HG03565 (cell line): ENCODE measurements at regions not wholly inside any gene's neighbourhood (a gene's known extent, or its start where the extent isn't known, plus 50 kb on each side); places are given as distances from the start of the nearest gene placed in this dataset.

Experiments used
- ATAC-seq: cut with Tn5 transposase; IDR thresholded peaks from one replicate; pipeline ENCODE4 v1.9.1; 2021; ENCODE audit warnings: mild to moderate bottlenecking, moderate library complexity; ENCODE audit not compliant: unreplicated experiment

- ATAC-seq: no peak
These were observed 165.1 kb upstream of the NABP1 start for GRCh38 chr2:191512874-191513273.

DNA sequence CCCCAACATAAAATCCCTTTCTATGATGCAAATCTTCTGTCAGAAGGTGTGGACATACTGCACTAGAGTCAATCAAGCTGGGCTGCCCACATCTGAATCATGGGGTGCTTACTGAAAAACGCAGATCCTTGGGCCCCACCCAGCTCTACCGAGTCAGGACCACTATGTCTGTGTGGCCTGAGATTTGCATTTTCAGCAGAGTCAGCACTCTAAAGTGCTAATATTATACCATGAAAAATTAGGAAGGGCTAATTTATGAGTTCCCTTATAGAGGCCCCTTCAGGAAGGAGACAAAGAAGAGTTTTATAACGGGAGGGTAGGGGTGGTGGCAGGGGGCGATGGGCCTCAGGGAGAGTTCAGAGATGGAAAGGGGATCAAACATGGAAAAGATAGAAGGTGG lies 163.3 kb upstream of the NABP1 start:
- no peak for ATAC-seq

DNA sequence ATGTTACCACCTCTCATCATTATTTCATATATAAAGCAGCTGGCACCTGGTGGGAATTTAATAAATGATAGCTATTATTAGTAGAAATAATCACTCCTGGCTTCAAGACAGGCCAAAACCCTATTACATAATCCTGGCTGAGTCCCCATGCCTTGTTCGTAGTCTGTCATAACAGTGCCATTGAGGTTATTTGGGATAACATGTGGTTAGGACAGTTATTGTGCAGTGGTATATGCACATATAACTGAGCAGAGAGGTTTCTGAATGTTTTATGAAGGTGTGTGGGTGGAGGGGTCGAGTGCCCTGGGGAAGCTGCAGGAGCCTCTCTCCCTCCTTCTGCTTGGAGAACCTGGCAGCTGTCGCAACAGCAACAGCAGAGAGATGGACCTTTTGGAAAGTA lies 162.4 kb upstream of the NABP1 start:
- no peak for ATAC-seq

DNA sequence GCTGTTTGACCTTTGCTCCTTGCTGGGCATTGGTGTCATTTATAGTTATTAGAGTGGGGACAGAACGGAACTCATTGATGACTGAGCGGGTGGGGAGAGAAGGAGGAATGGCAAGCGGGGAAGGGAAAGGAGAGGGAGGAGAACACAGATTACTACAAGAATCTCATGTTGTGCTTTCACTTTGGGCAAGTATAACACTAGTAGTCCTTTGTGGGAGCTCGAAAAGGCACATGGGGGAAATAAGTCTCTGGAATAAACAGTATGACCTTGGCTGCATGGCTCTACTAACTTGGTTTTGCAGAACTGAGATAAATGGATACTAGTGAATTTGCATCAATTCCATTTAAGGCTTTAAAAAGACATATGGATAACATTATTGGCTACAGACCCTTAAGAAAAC lies 161.7 kb upstream of the NABP1 start:
- ATAC-seq: no peak

DNA sequence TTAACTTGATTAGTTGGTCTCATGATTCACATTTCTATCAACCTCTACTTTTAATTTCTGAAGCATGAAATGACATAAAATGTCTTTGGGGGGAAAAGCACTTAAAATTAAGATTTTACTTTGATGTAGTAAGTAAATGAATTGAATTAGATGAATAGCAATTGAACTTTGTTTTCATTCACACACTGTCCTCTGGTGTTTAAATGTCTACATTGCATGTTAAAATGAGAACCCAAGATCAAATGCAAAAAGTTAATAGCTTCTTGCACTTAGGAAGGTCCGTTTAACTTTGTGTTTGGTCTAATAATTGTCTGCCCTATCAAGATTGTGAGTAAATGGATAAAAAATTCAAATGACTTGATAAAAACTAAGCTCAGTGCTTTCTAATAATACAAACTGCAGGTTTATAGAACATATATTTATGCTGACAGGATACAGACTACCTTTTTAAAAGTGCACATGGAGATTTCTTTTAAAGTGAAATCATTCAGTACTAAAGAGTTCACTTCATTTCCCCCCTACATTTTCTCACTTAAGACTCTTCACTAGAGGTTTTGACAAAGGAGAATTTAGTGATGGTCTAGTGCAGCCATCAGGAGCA lies 156.2 kb upstream of the NABP1 start:
- no peak for ATAC-seq

DNA sequence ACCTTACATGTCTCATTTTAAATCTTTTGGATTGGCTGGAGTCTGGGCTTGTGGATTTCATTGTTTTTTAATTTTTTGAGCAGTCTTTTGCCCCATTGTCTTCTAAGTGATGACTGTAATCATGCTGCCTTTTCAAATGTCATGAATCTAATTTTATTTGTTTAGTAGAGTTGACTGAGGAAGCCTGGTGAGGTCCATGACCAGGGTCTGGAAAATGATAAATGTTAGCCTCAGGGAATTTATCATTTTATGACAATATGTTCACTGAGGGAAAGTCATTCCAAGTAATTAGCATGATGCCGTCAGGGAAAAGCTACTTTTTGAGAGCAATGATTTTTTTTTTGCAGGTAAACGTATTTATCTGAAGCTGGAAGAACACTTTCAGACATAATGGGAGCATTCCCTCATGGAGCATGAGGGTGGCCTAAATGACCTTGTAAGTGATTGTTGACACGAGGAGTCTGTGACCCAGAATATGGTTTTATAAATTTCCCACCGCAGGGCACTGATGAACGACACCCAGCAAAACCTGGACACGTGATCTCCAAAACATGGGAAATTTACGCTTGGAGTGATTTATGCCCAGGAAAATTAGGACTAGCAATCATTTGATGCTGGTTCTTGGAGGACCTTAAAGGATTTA lies 155.3 kb upstream of the NABP1 start:
- no peak for ATAC-seq

GRCh38 chr2:191526091-191526490 lies 151.8 kb upstream of the NABP1 start:
- ATAC-seq: no peak

DNA sequence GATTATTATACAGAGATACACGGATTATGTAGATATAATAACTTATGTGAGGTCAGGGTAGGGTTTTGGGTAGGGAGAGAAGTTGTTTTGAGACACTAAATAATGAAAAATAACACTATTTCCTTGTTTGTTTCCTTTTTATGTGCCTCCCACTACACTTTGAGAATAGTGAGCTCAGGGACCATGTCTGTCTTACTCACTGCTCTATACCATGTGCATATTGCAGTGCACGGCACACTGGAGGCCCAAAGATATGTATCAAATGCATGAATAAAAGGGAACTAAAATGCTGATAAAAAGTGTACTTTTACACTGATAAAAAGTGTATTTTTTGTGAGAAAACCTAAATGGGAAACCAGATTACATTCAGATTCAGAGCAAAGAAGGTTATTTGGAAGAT lies 151.4 kb upstream of the NABP1 start:
- no peak for ATAC-seq

DNA sequence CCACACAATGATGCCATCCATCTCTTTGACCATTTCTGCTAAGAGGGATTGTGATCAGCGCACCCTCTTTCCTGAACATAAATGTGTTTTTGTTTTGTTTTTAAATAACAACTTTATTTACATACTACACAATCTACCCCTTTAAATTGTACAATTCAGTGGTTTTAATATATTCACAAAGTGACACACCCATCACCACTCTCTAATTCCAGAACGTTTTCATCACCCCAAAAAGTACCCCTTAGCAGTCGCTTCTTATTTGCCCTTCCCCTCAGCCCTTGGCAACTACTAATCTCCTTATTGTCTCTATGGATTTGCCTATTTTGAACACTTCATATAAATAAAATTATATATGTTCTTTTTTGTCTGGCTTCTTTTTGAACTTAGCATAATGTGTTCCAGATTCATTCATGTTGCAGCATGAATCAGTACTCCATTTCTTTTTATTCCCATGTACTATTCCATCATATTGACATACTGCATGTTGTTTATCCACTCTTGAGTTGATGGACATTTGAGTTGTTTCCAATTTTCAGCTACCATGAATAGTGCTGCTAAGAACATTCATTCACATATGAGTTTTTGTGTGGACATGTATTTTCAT lies 150.9 kb upstream of the NABP1 start:
- no peak for ATAC-seq

GRCh38 chr2:191530618-191531017 lies 147.3 kb upstream of the NABP1 start:
- no peak for ATAC-seq

DNA sequence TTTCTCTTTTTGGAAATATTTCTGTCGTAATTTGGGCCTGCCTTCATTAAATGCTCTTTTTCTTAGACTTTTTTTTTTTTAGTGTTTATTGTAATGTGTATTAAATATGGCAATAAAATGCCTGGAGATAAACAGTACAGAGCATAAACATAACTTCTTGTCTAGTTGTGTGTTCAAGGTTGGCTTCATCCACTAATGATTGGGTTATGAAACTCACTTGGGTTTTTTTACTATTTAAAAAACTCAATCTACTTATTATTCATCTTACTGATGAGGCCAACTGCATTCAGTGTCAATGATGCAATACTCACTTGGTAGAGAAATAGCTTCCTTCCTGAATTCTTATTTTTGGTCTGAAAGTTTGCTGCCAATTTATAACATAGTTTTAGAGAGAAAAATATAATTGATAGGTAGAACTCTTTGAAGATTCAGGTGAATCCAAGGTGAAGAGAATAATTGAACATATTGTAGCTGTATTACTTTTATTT lies 144.2 kb upstream of the NABP1 start:
- ATAC-seq: no peak

DNA sequence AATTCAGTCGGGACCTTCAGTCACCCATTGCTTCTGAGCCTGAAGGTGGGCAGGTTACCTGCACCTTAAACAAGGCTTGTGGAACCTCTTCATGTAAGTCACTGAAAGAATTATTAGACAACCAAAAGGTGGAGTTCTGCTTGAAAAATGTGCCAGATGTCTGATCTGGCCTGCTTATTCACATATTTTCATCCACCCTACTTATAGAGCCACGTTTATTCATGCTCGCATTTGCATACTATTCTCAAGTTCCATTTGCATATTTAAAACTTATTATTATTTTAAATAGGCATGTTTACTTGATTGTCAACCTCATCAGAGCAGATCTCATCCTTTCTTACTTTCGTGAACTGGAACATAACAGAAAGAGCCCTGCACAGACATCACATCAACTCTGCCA lies 140.0 kb upstream of the NABP1 start:
- ATAC-seq: no peak

- no peak for ATAC-seq
These were observed 139.5 kb upstream of the NABP1 start for GRCh38 chr2:191538334-191538903.

DNA sequence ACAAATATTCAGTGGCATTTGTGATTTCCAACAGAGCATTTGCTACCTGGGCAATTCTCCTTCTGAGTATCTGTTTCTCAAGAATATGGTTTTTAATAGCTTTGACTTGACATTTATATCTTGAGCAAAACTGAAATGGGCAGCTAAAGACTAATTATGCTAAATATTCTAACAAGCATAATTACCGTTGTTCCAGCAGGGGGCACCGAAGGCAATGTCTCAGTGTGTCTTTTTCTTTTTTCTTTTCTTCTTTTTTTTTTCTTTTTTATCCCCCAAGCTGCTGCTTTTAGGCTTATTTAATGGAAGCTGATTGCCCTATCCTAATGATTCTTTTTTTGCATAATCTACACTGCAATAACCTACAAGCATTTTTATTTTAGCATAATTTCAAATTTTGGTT lies 138.9 kb upstream of the NABP1 start:
- ATAC-seq: no peak

DNA sequence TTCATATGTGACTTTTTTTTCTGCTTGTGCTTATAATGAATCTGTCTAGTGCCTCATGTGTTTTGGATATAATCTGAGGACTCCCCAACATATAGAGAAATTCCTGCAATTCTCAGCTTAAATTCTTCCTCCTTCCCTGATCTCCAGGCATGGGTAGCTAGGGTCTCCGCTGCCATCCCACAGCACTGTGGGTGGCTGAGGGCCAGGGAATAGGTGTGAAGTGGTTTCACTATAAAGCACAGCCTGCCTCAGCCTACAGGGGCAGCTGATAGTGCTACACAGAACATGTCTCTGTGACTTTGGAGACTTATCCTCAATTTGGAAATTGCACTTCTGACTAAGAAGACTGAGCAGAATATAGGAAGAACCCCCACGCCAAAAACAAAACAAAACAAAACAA lies 137.3 kb upstream of the NABP1 start:
- ATAC-seq: no peak

DNA sequence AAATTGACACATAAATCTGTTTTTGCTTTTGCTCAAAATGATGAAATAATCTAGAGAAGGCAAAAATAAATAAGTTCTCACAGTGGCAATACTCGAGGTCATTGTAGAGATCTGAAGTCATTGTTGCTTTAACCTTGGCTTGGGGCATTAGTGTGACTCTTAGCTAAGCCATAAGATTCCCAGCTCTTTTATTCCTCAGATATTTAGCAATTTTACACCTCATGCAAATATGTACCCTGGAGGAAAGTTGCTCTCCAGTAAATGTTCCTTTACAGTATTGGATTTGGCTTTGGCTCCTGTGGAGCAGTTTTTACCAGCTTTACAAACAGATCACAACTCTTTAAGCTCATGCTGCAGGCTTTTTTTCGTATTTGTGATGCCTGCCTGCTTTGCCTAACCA lies 134.2 kb upstream of the NABP1 start:
- ATAC-seq: no peak

GRCh38 chr2:191544461-191545062 lies 133.4 kb upstream of the NABP1 start:
- ATAC-seq: no peak

DNA sequence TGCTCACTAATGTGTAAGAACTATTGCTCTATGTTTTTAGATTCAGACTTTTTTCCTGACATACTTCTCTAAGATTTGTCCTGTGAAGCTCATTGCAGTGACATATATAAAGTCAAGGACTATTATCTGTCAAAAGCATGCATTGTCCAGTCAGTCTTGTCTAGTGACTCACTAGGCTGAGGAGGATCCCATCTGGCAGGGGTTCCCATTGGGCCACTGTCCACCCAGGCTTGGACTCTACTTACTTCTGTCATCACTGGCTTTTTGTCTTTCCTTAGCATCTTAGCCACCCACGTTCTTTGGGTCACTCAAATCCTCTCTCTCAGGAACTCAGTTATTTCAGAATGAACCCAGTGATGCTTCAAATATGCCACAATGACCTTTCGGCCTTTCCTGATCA lies 132.6 kb upstream of the NABP1 start:
- ATAC-seq: no peak

DNA sequence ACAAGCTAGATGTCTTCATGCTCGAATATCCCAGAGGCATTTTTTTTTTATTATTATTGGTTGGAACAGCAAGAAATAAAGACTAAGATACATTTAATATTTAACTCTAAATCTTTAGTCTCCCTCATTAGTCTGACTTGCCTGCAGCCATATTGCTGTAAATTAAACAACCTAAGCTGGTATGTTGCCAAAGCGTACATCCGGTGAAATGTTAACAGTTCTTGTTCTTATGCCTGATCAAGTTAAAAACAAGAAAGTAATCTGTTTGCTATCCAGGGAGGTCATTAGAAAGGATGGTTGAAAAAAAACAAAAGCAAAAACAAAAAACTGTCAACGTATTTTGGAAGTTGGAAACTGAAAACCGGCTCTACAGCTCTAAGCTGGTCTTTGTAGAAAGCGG lies 125.9 kb upstream of the NABP1 start:
- ATAC-seq: no peak

- no peak for ATAC-seq
These were observed 123.7 kb upstream of the NABP1 start for GRCh38 chr2:191554240-191554639.

DNA sequence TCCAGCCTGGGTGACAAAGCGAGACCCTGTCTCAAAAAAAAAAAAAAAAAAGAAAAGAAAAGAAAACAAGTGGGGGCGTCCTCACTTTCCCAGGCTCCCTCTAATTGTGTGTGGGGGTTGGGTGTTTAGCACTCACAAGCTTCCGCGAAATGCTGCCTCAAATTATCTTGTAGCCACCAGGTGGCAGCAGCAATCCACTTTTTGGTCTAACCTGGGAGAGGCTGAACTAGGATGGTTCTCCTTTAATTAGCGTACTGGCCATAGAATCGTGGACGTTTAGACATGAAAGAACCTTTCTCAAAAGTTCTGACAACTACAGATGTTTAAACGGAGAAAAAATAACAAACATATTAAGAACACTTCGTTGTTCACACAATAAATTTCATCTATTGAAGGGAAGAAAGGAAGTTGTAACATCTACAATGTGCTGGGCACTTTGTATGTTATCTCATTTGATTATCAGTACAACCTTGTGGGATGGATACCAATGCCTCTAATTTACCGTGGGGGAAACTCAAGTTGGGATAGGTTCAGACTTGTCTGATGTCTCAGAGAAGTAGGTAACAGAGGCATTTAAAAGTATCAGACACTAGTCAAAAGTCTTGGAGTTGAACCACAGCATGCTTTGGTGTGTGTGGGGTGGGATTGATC lies 122.7 kb upstream of the NABP1 start:
- ATAC-seq: peak; percentile 94
